Neural progenitor cell (in vitro differentiated cells): ENCODE measurements at regions not wholly inside any gene's neighbourhood (a gene's known extent, or its start where the extent isn't known, plus 50 kb on each side); places are given as distances from the start of the nearest gene placed in this dataset.

Experiments used
- DNase-seq: peaks from one replicate; pipeline ENCODE4 v3.0.0-alpha.2; 2016; ENCODE audit warnings: low spot score
- H2AFZ ChIP-seq: fragments of 200-600 bp; sonication (generic); replicated peaks from 2 replicates; pipeline ENCODE4 v1.6.1; 2016; ENCODE audit warnings: antibody characterized with exemption
- H3F3A ChIP-seq: fragments of 200-600 bp; sonication (generic); 2 replicates; pipeline ENCODE4 v1.6.1; 2016; ENCODE audit warnings: antibody characterized with exemption, low read depth
- H3K27ac ChIP-seq: fragments of 200-600 bp; sonication (generic); 2 replicates; pipeline ENCODE4 v1.5.1; 2016; ENCODE audit warnings: mild to moderate bottlenecking
- H3K27me3 ChIP-seq: fragments of 200-600 bp; sonication (generic); 2 replicates; pipeline ENCODE4 v1.6.1; 2016; ENCODE audit warnings: mild to moderate bottlenecking, moderate library complexity
- H3K36me3 ChIP-seq: fragments of 200-600 bp; sonication (generic); 2 replicates; pipeline ENCODE4 v1.5.1; 2016
- H3K4me1 ChIP-seq: fragments of 200-600 bp; sonication (generic); 2 replicates; pipeline ENCODE4 v1.6.1; 2016; ENCODE audit warnings: mixed run types
- H3K4me2 ChIP-seq: fragments of 200-600 bp; sonication (generic); 2 replicates; pipeline ENCODE4 v1.6.1; 2016
- H3K4me3 ChIP-seq: fragments of 200-600 bp; sonication (generic); 2 replicates; pipeline ENCODE4 v1.5.1; 2016
- H3K79me2 ChIP-seq: fragments of 200-600 bp; sonication (generic); 2 replicates; pipeline ENCODE4 v1.6.1; 2016; ENCODE audit warnings: low read depth
- H3K9ac ChIP-seq: fragments of 200-600 bp; sonication (generic); 2 replicates; pipeline ENCODE4 v1.6.1; 2016
- H3K9me3 ChIP-seq: fragments of 200-600 bp; sonication (generic); 2 replicates; pipeline ENCODE4 v1.5.1; 2016; ENCODE audit warnings: low read depth
- H4K20me1 ChIP-seq: fragments of 200-600 bp; sonication (generic); 2 replicates; pipeline ENCODE4 v1.6.1; 2016; ENCODE audit warnings: low read depth
- H3K27ac Mint-ChIP-seq: 3 replicates; pipeline ENCODE4 v1.8.0; 2021; ENCODE audit warnings: mixed read lengths
- H3K27me3 Mint-ChIP-seq: 2 replicates; pipeline ENCODE4 v1.8.0; 2022; ENCODE audit warnings: low read depth, mild to moderate bottlenecking, inconsistent platforms, moderate library complexity, mixed read lengths; ENCODE audit not compliant: insufficient read depth
- H3K36me3 Mint-ChIP-seq: 3 replicates; pipeline ENCODE4 v1.8.0; 2021; ENCODE audit warnings: mixed read lengths
- H3K4me1 Mint-ChIP-seq: 3 replicates; pipeline ENCODE4 v1.8.0; 2021; ENCODE audit warnings: mixed read lengths
- H3K4me3 Mint-ChIP-seq: 3 replicates; pipeline ENCODE4 v1.8.0; 2021; ENCODE audit warnings: mild to moderate bottlenecking, moderate library complexity, mixed read lengths
- H3K9me3 Mint-ChIP-seq: 3 replicates; pipeline ENCODE4 v1.8.0; 2020; ENCODE audit warnings: mixed read lengths
- CTCF ChIP-seq: fragments of 200-600 bp; sonication (generic); IDR thresholded peaks from 2 replicates; pipeline ENCODE4 v1.5.1; 2017; ENCODE audit warnings: antibody characterized with exemption, mild to moderate bottlenecking
- EZH2 ChIP-seq: fragments of 200-600 bp; sonication (generic); IDR thresholded peaks from 2 replicates; pipeline ENCODE4 v1.6.1; 2017; ENCODE audit warnings: antibody characterized with exemption, mild to moderate bottlenecking, moderate library complexity
- EZH2phosphoT487 ChIP-seq: fragments of 200-600 bp; sonication (generic); IDR thresholded peaks from 2 replicates; pipeline ENCODE4 v1.6.1; 2017; ENCODE audit warnings: antibody characterized with exemption

- no peak for TF ChIP-seq EZH2phosphoT487
- no peak for TF ChIP-seq EZH2
- no peak for TF ChIP-seq CTCF
- no peaks in the 10 kb centered on the region for H3K9me3 ChIP-seq
- H3K9me3 Mint-ChIP-seq = no peaks in the 10 kb centered on the region
These were observed 108.8 kb upstream of the ENPEP start for GRCh38 chr4:110367156-110367555.

GRCh38 chr4:110365761-110366160 is 110.2 kb upstream of the ENPEP start:
- Histone ChIP-seq H3K4me1 (no peaks in the 10 kb centered on the region), H4K20me1 (no peaks in the 10 kb centered on the region), H3K4me2 (no peak overlapping the region), H3K27ac (no peak overlapping the region), H3K27me3 (no peaks in the 10 kb centered on the region), H3K9me3 (no peaks in the 10 kb centered on the region), H3K79me2 (no peaks in the 10 kb centered on the region), H3K36me3 (no peaks in the 10 kb centered on the region), H3K4me3 (no peak overlapping the region), H3K9ac (no peak overlapping the region), H3F3A (no peaks in the 10 kb centered on the region), H2AFZ (no peak overlapping the region)
- Mint-ChIP-seq H3K4me1 (peaks cover 3% of the 10 kb centered on the region), H3K27ac (no peak overlapping the region), H3K27me3 (peaks cover 3% of the 10 kb centered on the region), H3K36me3 (no peaks in the 10 kb centered on the region), H3K4me3 (no peak overlapping the region), H3K9me3 (no peaks in the 10 kb centered on the region)
- no peak for DNase-seq
- no peak for TF ChIP-seq CTCF
- no peak for TF ChIP-seq EZH2

More at GRCh38 chr4:110367156-110367555, 108.8 kb upstream of the ENPEP start:
- H3K4me3 ChIP-seq = no peak overlapping the region
- no peaks in the 10 kb centered on the region for H3K4me1 ChIP-seq
- H3K79me2 ChIP-seq = no peaks in the 10 kb centered on the region
- H3K9ac ChIP-seq = no peak overlapping the region
- Mint-ChIP-seq H3K4me3 (no peak overlapping the region), H3K36me3 (no peaks in the 10 kb centered on the region), H3K27ac (no peak overlapping the region), H3K27me3 (peaks cover 3% of the 10 kb centered on the region), H3K4me1 (peaks cover 10% of the 10 kb centered on the region)
- no peak overlapping the region for H3K27ac ChIP-seq
- no peaks in the 10 kb centered on the region for H3K36me3 ChIP-seq
- H4K20me1 ChIP-seq = no peaks in the 10 kb centered on the region
- H3K4me2 ChIP-seq = no peak overlapping the region
- DNase-seq = no peak
- no peak overlapping the region for H2AFZ ChIP-seq
- no peaks in the 10 kb centered on the region for H3F3A ChIP-seq
- H3K27me3 ChIP-seq = no peaks in the 10 kb centered on the region

DNA sequence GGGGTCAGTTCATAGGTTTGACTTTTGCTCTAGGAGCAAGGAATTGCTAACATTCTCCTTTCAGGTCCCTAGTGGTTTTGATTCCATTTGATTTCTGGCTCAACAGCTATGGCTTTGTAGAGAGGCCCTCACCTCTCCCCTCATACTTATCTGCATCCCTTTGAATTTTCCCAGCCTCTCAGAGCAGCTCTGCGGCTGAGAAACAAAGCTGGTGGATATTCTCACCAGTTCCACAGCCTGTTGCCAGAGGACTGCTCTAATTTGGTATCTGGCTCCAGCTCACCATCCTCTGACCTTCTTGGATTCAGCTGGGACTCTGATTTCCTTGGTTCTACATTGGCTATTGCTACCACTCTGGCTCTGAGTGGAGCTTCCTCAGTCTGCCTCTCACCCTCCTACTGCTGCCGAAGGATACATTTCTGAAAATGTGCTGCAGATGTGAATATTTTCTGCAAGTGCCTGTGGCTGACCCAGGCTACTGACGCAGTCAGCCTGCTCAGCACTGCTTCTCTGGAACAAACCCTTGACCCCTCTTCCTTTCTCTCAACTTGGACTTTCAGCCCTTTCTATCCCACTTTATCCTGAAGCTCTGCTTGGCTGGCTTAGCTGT is 110.9 kb upstream of the ENPEP start:
- Mint-ChIP-seq H3K27ac (no peak overlapping the region), H3K36me3 (no peaks in the 10 kb centered on the region)
- H3K27ac ChIP-seq = no peak overlapping the region

More for the DNA sequence above, 110.9 kb upstream of the ENPEP start:
- TF ChIP-seq CTCF = no peak
- TF ChIP-seq EZH2 = no peak
- no peak for TF ChIP-seq EZH2phosphoT487
- Histone ChIP-seq H3K79me2 (no peaks in the 10 kb centered on the region), H3K4me1 (no peaks in the 10 kb centered on the region), H3F3A (no peaks in the 10 kb centered on the region), H2AFZ (peak overlapping the region; percentile 53), H3K4me3 (no peak overlapping the region), H3K9ac (no peak overlapping the region), H3K9me3 (no peaks in the 10 kb centered on the region), H3K27me3 (no peaks in the 10 kb centered on the region), H4K20me1 (no peaks in the 10 kb centered on the region), H3K36me3 (no peaks in the 10 kb centered on the region), H3K4me2 (no peak overlapping the region)
- peaks cover 3% of the 10 kb centered on the region for H3K4me1 Mint-ChIP-seq
- H3K4me3 Mint-ChIP-seq = no peak overlapping the region
- peaks cover 3% of the 10 kb centered on the region for H3K27me3 Mint-ChIP-seq
- DNase-seq = no peak
- H3K9me3 Mint-ChIP-seq = no peaks in the 10 kb centered on the region
